HG02759 (cell line): ENCODE measurements at regions not wholly inside any gene's neighbourhood (a gene's known extent, or its start where the extent isn't known, plus 50 kb on each side); places are given as distances from the start of the nearest gene placed in this dataset.
"Not testable (repeated sequence)": the region's sequence is repeated elsewhere in the genome, so short reads cannot be mapped to it uniquely, and the experiment has no call there.

Experiments
- ATAC-seq: cut with Tn5 transposase; IDR thresholded peaks from one replicate; pipeline ENCODE4 v1.9.1; 2021; ENCODE audit warnings: mild to moderate bottlenecking, moderate library complexity; ENCODE audit not compliant: unreplicated experiment

- no peak for ATAC-seq
These were observed 97.4 kb upstream of the CCDC80 start for GRCh38 chr3:112738366-112738765.

- no peak for ATAC-seq
These were observed 96.0 kb upstream of the CCDC80 start for GRCh38 chr3:112736805-112737566.

DNA sequence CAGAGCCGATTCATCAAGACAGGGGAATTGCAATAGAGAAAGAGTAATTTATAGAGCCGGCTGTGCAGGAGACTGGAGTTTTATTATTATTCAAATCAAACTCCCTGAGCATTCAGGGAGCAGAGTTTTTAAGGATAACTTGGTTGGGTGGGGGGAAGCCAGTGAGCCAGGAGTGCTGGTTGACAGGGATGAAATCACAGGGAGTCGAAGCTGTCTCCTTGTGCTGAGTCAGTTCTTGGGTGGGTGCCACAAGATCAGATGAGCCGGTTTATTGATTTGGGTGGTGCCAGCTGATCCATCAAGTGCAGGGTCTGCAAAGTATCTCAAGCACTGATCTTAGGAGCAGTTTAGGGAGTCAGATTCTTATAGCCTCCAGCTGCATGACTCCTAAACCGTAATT is 95.4 kb upstream of the CCDC80 start:
- ATAC-seq: no peak

DNA sequence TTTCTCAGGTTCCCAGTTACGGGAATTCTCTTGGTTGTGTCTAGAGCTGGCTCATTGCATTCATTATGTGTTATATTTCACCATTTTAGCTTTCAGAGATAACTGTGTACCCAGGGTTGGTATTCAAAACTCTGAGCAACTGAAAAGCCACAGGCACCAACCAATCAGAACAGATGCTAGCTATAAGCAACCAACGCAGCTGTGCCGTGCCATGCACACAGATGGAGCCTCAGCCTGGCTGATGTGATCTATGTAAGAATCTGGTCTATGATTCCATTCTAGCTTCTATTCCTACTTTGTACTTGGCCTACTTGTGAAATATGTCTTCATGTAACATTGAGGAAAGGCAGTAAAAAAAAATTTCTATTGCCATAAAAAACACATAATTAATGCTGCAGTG is 95.0 kb upstream of the CCDC80 start:
- ATAC-seq: no peak

DNA sequence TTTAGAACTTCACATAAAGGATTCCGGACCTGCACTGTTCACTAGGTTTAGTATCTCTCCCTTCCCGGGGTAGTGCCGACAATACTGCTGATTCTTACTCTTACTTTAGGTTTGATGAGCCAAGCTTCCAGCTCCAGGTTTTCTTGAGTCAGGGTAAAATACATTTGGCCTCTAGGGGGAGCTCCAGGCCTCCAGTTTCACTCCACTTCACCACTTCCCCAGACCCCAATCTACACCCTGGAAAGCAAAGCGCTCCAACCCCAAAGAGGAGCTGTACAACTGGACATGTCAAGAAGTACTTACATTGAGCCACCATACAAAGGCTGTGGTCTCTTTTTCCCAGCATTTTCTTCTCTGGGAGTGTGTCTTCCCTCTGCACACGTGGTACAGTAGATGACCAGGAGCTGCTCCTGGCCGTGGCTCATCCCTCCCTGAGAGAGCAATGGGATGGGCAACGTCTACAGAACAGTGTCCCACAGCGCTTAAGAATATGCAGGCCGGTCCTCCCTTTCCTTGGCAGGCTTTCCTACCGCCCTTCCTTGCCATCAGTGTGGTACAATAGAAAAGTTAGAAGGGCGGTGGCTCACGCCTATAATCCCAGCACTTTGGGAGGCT is 93.9 kb upstream of the CCDC80 start:
- ATAC-seq: peak; percentile 62

DNA sequence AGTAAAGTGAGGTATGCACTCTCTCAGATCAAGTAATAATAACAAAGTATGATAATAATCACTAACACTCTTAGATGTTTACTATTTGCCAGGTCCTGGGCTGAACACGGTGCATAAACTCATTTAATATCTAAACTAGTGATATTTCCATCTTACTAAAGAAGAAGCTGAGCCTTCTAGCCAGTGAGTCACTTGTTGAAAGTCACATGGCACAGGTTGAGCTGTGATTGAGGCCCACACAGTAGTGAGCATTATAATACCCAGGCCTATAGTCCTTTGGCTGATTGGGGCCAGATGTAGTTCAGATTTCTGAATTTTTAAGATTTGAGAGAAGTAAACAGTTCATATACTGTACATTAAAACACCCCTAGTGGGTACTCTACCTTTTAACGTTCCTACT is 93.2 kb upstream of the CCDC80 start:
- ATAC-seq: no peak

DNA sequence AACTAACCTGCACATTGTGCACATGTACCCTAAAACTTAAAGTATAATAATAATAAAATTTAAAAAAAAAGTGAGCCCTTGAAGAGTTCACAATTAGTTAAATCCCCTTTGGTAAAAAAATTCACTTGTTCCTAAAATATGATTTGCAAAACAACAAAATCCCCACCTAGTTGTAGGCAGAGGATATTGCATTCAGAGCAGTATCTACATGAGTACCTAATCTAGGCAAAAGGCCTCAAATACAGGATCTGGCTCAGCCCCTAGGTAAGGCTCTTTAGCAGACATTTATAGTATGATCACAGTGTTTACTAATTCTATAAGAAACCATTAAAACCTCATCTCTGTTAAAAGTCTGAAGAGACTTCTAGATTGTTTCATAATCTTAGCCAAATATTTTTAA is 89.3 kb upstream of the CCDC80 start:
- no peak for ATAC-seq

DNA sequence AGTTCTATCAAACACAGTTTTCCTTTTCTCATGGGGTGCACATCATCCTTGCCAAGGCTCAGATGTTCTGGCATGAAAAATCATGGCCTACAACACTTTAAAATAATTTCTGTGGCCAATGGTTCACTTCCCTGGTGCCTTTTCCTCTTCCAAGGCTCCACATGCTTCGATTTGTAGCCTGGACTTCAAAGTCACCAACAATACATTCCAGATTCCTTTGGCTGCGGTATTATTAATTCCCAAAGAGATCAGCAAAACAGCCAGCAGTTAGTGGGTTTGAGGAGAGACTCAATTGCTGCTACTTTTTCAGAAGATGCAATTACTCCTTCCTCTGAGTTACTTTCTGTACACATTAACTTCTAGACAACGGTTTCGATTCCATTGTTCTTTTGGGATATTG is 80.3 kb upstream of the CCDC80 start:
- no peak for ATAC-seq

DNA sequence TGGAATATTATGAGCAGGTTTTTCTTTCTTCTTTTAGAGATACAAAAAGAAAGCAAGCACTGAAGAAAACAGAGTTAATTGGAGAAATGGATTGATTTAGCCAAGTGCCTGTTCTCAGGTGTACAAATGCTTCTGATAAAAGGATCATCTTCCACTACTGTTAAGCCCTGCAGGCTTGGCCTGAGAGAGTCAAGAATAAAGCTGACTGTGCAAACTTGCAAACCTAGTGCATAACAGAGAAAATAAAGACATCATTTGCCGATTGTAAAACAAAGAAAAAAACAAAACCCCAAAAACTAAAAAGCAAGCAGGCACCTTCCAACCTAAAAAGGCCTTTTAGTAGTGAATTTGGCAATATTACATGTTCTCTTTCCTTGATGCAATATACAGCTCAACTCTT is 78.0 kb upstream of the CCDC80 start:
- ATAC-seq: no peak

DNA sequence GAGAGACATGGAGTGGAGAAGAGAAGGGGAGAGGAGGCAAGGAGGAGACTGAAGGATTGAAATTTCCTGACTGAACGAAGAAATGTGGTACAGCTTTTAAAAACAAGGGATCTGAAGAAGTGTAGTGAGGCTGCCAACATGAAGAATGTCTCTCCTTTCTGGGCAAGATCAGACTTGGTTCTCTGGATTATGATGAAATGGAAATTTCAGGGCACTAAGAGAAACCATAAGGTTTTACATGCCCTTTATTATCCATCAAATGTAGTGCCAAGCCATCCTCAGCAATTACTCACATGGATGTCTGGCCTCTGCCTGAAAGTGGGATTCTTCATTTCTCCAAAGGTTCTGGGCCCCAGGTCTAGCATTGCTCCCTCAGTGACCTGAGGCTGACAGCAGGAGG is 77.6 kb upstream of the CCDC80 start:
- no peak for ATAC-seq

DNA sequence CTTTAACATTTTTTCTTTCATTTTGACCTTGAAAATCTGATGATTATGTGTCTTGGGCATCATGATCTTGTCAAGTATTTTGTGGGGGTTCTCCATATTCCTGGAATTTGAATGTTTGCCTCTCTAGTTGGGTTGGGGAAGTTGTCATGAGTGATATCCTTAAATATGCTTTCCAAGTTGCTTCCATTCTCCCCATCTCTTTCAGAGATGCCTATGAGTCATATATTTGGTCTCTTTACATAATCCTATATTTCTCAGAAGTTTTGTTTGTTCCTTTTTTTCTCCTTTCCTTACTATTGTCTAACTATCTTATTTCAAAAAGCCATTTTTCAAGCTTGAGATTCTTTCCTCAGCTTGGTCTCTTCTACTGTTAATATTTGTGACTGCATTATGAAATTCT is 69.0 kb upstream of the CCDC80 start:
- no peak for ATAC-seq

GRCh38 chr3:112699436-112699978 is 58.6 kb upstream of the CCDC80 start:
- ATAC-seq: no peak

GRCh38 chr3:112698442-112698841 is 57.5 kb upstream of the CCDC80 start:
- not testable (repeated sequence) for ATAC-seq

DNA sequence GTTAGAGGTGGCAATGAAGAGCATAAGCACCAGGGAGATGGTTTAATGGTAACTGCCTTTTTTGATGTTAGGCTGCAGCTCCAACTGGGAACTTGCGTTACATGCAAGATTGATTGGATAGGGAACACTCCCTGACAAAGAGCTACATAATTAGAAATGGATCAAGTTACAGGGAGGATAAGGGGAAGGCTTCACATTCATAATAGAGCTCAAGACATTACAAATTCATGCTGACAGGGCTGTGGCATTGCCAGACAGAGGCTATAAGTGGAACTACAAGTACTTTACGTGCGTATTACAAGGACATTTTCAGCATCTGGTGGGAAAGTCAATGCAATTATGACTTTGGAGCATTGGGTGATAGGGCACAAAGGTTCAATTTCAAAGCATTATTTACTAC is 55.3 kb upstream of the CCDC80 start:
- not testable (repeated sequence) for ATAC-seq

- not testable (repeated sequence) for ATAC-seq
These were observed 54.6 kb upstream of the CCDC80 start for GRCh38 chr3:112695377-112696108.

GRCh38 chr3:112694906-112695305 is 54.0 kb upstream of the CCDC80 start:
- not testable (repeated sequence) for ATAC-seq

GRCh38 chr3:112693186-112693585 is 52.2 kb upstream of the CCDC80 start:
- ATAC-seq: no peak
